ENCODE measurements at regions not wholly inside any gene's neighbourhood (a gene's known extent, or its start where the extent isn't known, plus 50 kb on each side); places are given as distances from the start of the nearest gene placed in this dataset.

DNA sequence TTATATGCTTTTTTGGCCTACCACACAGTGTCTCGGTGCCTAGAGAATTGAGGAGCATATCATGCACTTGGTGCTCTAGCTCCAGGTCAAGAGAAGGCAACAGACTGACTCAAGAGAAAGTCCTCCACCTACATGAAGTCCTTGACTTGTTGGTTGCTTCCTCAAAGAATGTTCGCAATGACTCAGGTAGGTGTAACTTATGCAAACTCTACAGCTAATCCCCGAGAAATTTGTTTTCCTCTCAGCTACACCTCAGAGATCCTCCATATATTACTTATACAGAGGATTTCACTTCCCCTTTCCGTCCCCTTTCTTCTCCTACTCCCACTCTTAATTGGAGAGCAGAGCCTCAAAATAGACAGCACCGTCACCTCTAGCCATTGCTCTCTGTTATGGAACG, 1013.1 kb downstream of the KCNMA1 start:
- Histone ChIP-seq H3K36me3 (ENCODE audit: insufficient read depth, low read length) (no peaks in the 10 kb centered on the region), H3K9me3 (ENCODE audit: low read length) (no peaks in the 10 kb centered on the region), H3K4me1 (ENCODE audit: insufficient read depth, low read length, severe bottlenecking) (no peaks in the 10 kb centered on the region), H3K79me2 (ENCODE audit: insufficient read depth, low read length) (no peaks in the 10 kb centered on the region), H3K9me2 (ENCODE audit: low read depth, low read length) (no peaks in the 10 kb centered on the region), H3K4me2 (ENCODE audit: low read length) (no peak overlapping the region), H2AFZ (ENCODE audit: low read length) (no peak overlapping the region), H3K9ac (ENCODE audit: low read length) (no peak overlapping the region), H3K27me3 (ENCODE audit: insufficient read depth, low read length) (no peaks in the 10 kb centered on the region), H3K27ac (ENCODE audit: low read depth, low read length, poor library complexity, severe bottlenecking) (no peak overlapping the region), H4K20me1 (ENCODE audit: insufficient read depth, low read length) (no peaks in the 10 kb centered on the region), H3K4me3 (ENCODE audit: low read depth, low read length, poor library complexity, severe bottlenecking) (no peak overlapping the region), H3F3A (ENCODE audit: insufficient read depth, low read length) (no peaks in the 10 kb centered on the region)
- TF ChIP-seq EZH2 (IDR thresholded peaks at IDR 0.05; ENCODE audit: borderline replicate concordance, low read length) = no peak
- TF ChIP-seq, protein P1, sequence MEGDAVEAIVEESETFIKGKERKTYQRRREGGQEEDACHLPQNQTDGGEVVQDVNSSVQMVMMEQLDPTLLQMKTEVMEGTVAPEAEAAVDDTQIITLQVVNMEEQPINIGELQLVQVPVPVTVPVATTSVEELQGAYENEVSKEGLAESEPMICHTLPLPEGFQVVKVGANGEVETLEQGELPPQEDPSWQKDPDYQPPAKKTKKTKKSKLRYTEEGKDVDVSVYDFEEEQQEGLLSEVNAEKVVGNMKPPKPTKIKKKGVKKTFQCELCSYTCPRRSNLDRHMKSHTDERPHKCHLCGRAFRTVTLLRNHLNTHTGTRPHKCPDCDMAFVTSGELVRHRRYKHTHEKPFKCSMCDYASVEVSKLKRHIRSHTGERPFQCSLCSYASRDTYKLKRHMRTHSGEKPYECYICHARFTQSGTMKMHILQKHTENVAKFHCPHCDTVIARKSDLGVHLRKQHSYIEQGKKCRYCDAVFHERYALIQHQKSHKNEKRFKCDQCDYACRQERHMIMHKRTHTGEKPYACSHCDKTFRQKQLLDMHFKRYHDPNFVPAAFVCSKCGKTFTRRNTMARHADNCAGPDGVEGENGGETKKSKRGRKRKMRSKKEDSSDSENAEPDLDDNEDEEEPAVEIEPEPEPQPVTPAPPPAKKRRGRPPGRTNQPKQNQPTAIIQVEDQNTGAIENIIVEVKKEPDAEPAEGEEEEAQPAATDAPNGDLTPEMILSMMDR (IDR thresholded peaks at IDR 0.05; ENCODE audit: low read length) = no peak

DNA sequence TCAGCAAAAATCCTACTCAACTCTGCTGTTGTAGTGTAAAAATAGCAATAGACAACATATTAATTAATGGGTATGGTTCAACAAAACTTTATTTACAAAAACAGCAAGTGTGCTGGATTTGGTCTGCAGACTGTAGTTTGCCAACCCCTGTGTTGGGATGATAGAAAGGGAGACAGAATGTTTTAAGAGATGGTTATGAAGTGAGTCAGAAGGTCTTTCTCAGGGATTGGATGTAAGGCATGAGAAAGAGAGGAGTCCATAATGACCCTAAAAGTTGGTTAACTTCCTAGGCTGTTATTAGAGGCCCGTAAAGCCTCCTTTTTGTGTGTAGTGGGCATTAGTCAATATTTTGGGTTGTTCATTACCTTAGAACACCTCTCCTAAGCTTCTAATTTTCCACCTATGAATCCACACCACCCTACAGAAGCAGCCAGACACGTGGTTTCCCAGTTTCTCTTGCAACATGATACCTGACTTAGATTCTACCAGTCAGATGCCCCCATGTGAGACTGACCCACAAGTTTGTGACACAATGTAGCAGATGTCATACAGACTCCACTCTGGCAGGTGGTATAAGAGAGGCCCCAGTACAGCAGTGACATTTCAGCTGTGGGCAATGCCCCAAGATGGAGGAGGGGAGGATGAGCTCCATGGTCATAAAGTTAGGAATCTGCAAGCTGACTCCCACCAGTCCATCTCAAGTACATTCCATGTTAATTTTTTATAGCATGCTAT, 1015.6 kb downstream of the KCNMA1 start:
- no peak overlapping the region for H3K4me3 ChIP-seq (ENCODE audit: low read depth, low read length, poor library complexity, severe bottlenecking)
- H3K9me2 ChIP-seq (ENCODE audit: low read depth, low read length) = no peaks in the 10 kb centered on the region
- no peaks in the 10 kb centered on the region for H3K4me1 ChIP-seq (ENCODE audit: insufficient read depth, low read length, severe bottlenecking)
- no peaks in the 10 kb centered on the region for H3K36me3 ChIP-seq (ENCODE audit: insufficient read depth, low read length)
- no peak overlapping the region for H3K9ac ChIP-seq (ENCODE audit: low read length)
- no peak for TF ChIP-seq EZH2 (IDR thresholded peaks at IDR 0.05; ENCODE audit: borderline replicate concordance, low read length)
- TF ChIP-seq, protein P1 (IDR thresholded peaks at IDR 0.05; ENCODE audit: low read length) = no peak
- H3K9me3 ChIP-seq (ENCODE audit: low read length) = no peaks in the 10 kb centered on the region
- no peaks in the 10 kb centered on the region for H3F3A ChIP-seq (ENCODE audit: insufficient read depth, low read length)
- H4K20me1 ChIP-seq (ENCODE audit: insufficient read depth, low read length) = no peaks in the 10 kb centered on the region
- H3K27ac ChIP-seq (ENCODE audit: low read depth, low read length, poor library complexity, severe bottlenecking) = no peak overlapping the region
- H3K4me2 ChIP-seq (ENCODE audit: low read length) = no peak overlapping the region
- H2AFZ ChIP-seq (ENCODE audit: low read length) = no peak overlapping the region
- H3K27me3 ChIP-seq (ENCODE audit: insufficient read depth, low read length) = no peaks in the 10 kb centered on the region
- no peaks in the 10 kb centered on the region for H3K79me2 ChIP-seq (ENCODE audit: insufficient read depth, low read length)

DNA sequence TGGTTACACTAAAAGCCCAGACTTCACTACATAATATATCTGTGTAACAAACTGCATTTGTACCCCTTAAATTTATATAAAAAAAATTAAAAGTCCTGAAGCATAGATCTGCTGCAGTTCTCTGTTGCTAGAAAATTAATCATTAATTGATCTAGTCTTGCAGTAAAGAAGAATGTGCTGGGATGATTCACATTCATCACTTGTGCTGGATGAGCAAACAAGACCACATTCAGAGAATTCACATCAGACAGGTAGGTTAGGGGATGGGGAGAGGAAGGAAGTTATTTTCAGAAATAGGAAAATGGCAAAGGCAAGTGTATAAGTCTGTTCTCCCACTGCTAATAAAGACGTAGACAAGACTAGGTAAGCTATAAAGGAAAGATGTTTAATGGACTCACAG, 1019.0 kb downstream of the KCNMA1 start:
- TF ChIP-seq, protein P1 (IDR thresholded peaks at IDR 0.05; ENCODE audit: low read length) = no peak
- TF ChIP-seq EZH2 (IDR thresholded peaks at IDR 0.05; ENCODE audit: borderline replicate concordance, low read length) = no peak
- no peaks in the 10 kb centered on the region for H3F3A ChIP-seq (ENCODE audit: insufficient read depth, low read length)
- no peaks in the 10 kb centered on the region for H4K20me1 ChIP-seq (ENCODE audit: insufficient read depth, low read length)

More for the DNA sequence above, 1019.0 kb downstream of the KCNMA1 start:
- no peaks in the 10 kb centered on the region for H3K36me3 ChIP-seq (ENCODE audit: insufficient read depth, low read length)
- H3K9ac ChIP-seq (ENCODE audit: low read length) = no peak overlapping the region
- no peaks in the 10 kb centered on the region for H3K9me3 ChIP-seq (ENCODE audit: low read length)
- H3K4me2 ChIP-seq (ENCODE audit: low read length) = no peak overlapping the region
- H3K9me2 ChIP-seq (ENCODE audit: low read depth, low read length) = no peaks in the 10 kb centered on the region
- no peak overlapping the region for H3K27ac ChIP-seq (ENCODE audit: low read depth, low read length, poor library complexity, severe bottlenecking)
- H2AFZ ChIP-seq (ENCODE audit: low read length) = no peak overlapping the region
- no peaks in the 10 kb centered on the region for H3K4me1 ChIP-seq (ENCODE audit: insufficient read depth, low read length, severe bottlenecking)
- H3K79me2 ChIP-seq (ENCODE audit: insufficient read depth, low read length) = no peaks in the 10 kb centered on the region
- no peak overlapping the region for H3K4me3 ChIP-seq (ENCODE audit: low read depth, low read length, poor library complexity, severe bottlenecking)
- no peaks in the 10 kb centered on the region for H3K27me3 ChIP-seq (ENCODE audit: insufficient read depth, low read length)
